HepG2 (cell line): ENCODE measurements at regions not wholly inside any gene's neighbourhood (a gene's known extent, or its start where the extent isn't known, plus 50 kb on each side); places are given as distances from the start of the nearest gene placed in this dataset.
"Not testable (repeated sequence)": the region's sequence is repeated elsewhere in the genome, so short reads cannot be mapped to it uniquely, and the experiment has no call there.

Experiments
- ATAC-seq: fragments of 200-7000 bp; cut with Tn5 transposase; 3 replicates; pipeline ENCODE4 v1.9.1; 2020; ENCODE audit warnings: mild to moderate bottlenecking, moderate library complexity
- BruUV-seq: library from RNA; stranded (reverse); fragments of 400-500 nt; replicated peaks from 2 replicates; lab custom pipeline; 2021; lab: Mats Ljungman, UMichigan
- CTCF ChIA-PET: fragments of 300-600 bp; formaldehyde crosslinking; extraction: SDS; loops from one replicate; lab custom pipeline; 2021; ENCODE audit warnings: low total read pairs, inconsistent platforms, low intra/inter-chr PET ratio; lab: Yijun Ruan, JAX
- POLR2A ChIA-PET: fragments of 350-600 bp; sonication (Branson Sonifier 250); formaldehyde crosslinking; loops from one replicate; lab custom pipeline; 2020; ENCODE audit warnings: antibody characterized with exemption, inconsistent platforms; lab: Yijun Ruan, JAX
- DNase-seq: peaks from one replicate; pipeline ENCODE4 v3.0.0-alpha.2; 2015; ENCODE audit warnings: low spot score
- FAIRE-seq: peaks from 3 replicates; lab custom pipeline; 2011; peaks lifted over from hg19 to GRCh38; lab: Jason Lieb, UNC
- H2AFZ ChIP-seq: one replicate; pipeline ENCODE4 v1.6.1; 2011; ENCODE audit warnings: low read length, inconsistent platforms
- H3K27ac ChIP-seq: fragments of 300-600 bp; 3 replicates; pipeline ENCODE4 v1.8.0; 2011; ENCODE audit warnings: mixed run types, mild to moderate bottlenecking, mixed read lengths, low read length, inconsistent platforms; ENCODE audit not compliant: insufficient read depth; ENCODE audit errors: extremely low read length
- H3K27me3 ChIP-seq, 2 experiments: fragments of 200-600 bp in 1 of 2; 2 replicates in 1 of 2; 3 replicates in 1 of 2; pipeline versions ENCODE4 v1.6.0 to v1.8.0; 2011; ENCODE audit warnings: low read length in 2 of 2, mild to moderate bottlenecking in 2 of 2, moderate library complexity in 2 of 2, inconsistent platforms in 1 of 2; ENCODE audit not compliant: insufficient read depth in 2 of 2, control insufficient read depth in 1 of 2
- H3K36me3 ChIP-seq, 2 experiments: fragments of 200-600 bp in 1 of 2; replicated peaks in 1 of 2; 2 replicates in 1 of 2; 3 replicates in 1 of 2; pipeline versions ENCODE4 v1.5.1 to v1.8.0; 2011; ENCODE audit warnings: low read length in 2 of 2, inconsistent platforms in 1 of 2; ENCODE audit not compliant: insufficient read depth in 2 of 2, control insufficient read depth in 1 of 2
- H3K4me1 ChIP-seq: 2 replicates; pipeline ENCODE4 v1.5.1; 2012; ENCODE audit warnings: low read length, inconsistent platforms; ENCODE audit not compliant: insufficient read depth
- H3K4me2 ChIP-seq: 2 replicates; pipeline ENCODE4 v1.6.0; 2011; ENCODE audit warnings: low read depth, low read length, inconsistent platforms
- H3K4me3 ChIP-seq, 3 experiments: fragments of 200-600 bp in 1 of 3; sonication (generic), shearing (Covaris generic) in 1 of 3; replicated peaks in 1 of 3; 2 replicates each; pipeline ENCODE4 v1.5.1; 2011 to 2016; ENCODE audit warnings: low read length in 3 of 3, inconsistent platforms in 2 of 3, low read depth in 2 of 3, mild to moderate bottlenecking in 2 of 3, control low read depth in 1 of 3, mixed read lengths in 1 of 3; ENCODE audit not compliant: insufficient read depth in 1 of 3
- H3K79me2 ChIP-seq: one replicate; pipeline ENCODE4 v1.6.1; 2011; ENCODE audit warnings: low read length, inconsistent platforms; ENCODE audit not compliant: insufficient read depth
- H3K9ac ChIP-seq: 2 replicates; pipeline ENCODE4 v1.6.0; 2011; ENCODE audit warnings: mild to moderate bottlenecking, low read depth, low read length, inconsistent platforms; ENCODE audit not compliant: insufficient read depth
- H3K9me3 ChIP-seq: 2 replicates; pipeline ENCODE4 v1.5.1; 2012; ENCODE audit warnings: mild to moderate bottlenecking, low read length
- H4K20me1 ChIP-seq: 2 replicates; pipeline ENCODE4 v1.6.0; 2011; ENCODE audit warnings: inconsistent platforms, mild to moderate bottlenecking, low read length, moderate library complexity; ENCODE audit not compliant: insufficient read depth
- HNRNPH1 ChIP-seq: fragments of 200-400 bp; formaldehyde crosslinking; optimal IDR thresholded peaks from 2 replicates; pipeline ENCODE3; 2017; ENCODE audit warnings: mild to moderate bottlenecking, low read depth, low read length
- NFKB2 ChIP-seq: sonication (generic); formaldehyde crosslinking; IDR thresholded peaks from 2 replicates; pipeline ENCODE4 v1.4.0; 2020; ENCODE audit warnings: missing genetic modification reagents, borderline replicate concordance
- ZMYM2 ChIP-seq: sonication (generic); formaldehyde crosslinking; IDR thresholded peaks from 2 replicates; pipeline ENCODE4 v1.8.0; 2022; ENCODE audit warnings: mild to moderate bottlenecking, missing genetic modification reagents
- WGBS: methylation state at CpG from one replicate; pipeline ENCODE4 v1.1.6; 2017; ENCODE audit warnings: low lambda C conversion rate; 5-methylcytosine and 5-hydroxymethylcytosine counted together
- in situ Hi-C: cut with HindIII; loops from 2 replicates; pipeline ENCODE4 v1.10.0; 2017; ENCODE audit warnings: low pct_unique_long_range_greater_than_20kb; ENCODE audit not compliant: extremely low pct_ligation_motif_present
- intact Hi-C: fragments of 100-400 bp; cut with micrococcal nuclease; formaldehyde crosslinking; loops from one replicate; pipeline ENCODE4 v1.10.0; 2022; ENCODE audit not compliant: unreplicated experiment
- TF ChIP-seq, protein P1 (sequence below): sonication (generic); formaldehyde crosslinking; IDR thresholded peaks from 2 replicates; pipeline ENCODE4 v1.5.0; 2020; ENCODE audit warnings: mild to moderate bottlenecking, missing genetic modification reagents, borderline replicate concordance
- TF ChIP-seq, protein P2 (sequence below): sonication (generic); formaldehyde crosslinking; IDR thresholded peaks from 2 replicates; pipeline ENCODE4 v1.4.0; 2020; ENCODE audit warnings: missing genetic modification reagents

GRCh38 chr21:38999161-38999560 is 184.1 kb downstream of the PSMG1 start:
- no peak overlapping the region for H3K4me3 ChIP-seq
- H4K20me1 ChIP-seq: no peaks in the 10 kb centered on the region
- no peak overlapping the region for H3K4me2 ChIP-seq
- no peaks in the 10 kb centered on the region for H3K27me3 ChIP-seq
- no peak for FAIRE-seq
- no peaks in the 10 kb centered on the region for H3K9me3 ChIP-seq
- no TSS peak for BruUV-seq
- ChIA-PET POLR2A (no interaction called here), CTCF (no interaction called here)
- H2AFZ ChIP-seq: no peak overlapping the region
- H3K9ac ChIP-seq: no peak overlapping the region
- H3K27ac ChIP-seq: no peak overlapping the region
- no peak for DNase-seq
- no peaks in the 10 kb centered on the region for H3K36me3 ChIP-seq
- ATAC-seq: no peak
- TF ChIP-seq, protein P1, sequence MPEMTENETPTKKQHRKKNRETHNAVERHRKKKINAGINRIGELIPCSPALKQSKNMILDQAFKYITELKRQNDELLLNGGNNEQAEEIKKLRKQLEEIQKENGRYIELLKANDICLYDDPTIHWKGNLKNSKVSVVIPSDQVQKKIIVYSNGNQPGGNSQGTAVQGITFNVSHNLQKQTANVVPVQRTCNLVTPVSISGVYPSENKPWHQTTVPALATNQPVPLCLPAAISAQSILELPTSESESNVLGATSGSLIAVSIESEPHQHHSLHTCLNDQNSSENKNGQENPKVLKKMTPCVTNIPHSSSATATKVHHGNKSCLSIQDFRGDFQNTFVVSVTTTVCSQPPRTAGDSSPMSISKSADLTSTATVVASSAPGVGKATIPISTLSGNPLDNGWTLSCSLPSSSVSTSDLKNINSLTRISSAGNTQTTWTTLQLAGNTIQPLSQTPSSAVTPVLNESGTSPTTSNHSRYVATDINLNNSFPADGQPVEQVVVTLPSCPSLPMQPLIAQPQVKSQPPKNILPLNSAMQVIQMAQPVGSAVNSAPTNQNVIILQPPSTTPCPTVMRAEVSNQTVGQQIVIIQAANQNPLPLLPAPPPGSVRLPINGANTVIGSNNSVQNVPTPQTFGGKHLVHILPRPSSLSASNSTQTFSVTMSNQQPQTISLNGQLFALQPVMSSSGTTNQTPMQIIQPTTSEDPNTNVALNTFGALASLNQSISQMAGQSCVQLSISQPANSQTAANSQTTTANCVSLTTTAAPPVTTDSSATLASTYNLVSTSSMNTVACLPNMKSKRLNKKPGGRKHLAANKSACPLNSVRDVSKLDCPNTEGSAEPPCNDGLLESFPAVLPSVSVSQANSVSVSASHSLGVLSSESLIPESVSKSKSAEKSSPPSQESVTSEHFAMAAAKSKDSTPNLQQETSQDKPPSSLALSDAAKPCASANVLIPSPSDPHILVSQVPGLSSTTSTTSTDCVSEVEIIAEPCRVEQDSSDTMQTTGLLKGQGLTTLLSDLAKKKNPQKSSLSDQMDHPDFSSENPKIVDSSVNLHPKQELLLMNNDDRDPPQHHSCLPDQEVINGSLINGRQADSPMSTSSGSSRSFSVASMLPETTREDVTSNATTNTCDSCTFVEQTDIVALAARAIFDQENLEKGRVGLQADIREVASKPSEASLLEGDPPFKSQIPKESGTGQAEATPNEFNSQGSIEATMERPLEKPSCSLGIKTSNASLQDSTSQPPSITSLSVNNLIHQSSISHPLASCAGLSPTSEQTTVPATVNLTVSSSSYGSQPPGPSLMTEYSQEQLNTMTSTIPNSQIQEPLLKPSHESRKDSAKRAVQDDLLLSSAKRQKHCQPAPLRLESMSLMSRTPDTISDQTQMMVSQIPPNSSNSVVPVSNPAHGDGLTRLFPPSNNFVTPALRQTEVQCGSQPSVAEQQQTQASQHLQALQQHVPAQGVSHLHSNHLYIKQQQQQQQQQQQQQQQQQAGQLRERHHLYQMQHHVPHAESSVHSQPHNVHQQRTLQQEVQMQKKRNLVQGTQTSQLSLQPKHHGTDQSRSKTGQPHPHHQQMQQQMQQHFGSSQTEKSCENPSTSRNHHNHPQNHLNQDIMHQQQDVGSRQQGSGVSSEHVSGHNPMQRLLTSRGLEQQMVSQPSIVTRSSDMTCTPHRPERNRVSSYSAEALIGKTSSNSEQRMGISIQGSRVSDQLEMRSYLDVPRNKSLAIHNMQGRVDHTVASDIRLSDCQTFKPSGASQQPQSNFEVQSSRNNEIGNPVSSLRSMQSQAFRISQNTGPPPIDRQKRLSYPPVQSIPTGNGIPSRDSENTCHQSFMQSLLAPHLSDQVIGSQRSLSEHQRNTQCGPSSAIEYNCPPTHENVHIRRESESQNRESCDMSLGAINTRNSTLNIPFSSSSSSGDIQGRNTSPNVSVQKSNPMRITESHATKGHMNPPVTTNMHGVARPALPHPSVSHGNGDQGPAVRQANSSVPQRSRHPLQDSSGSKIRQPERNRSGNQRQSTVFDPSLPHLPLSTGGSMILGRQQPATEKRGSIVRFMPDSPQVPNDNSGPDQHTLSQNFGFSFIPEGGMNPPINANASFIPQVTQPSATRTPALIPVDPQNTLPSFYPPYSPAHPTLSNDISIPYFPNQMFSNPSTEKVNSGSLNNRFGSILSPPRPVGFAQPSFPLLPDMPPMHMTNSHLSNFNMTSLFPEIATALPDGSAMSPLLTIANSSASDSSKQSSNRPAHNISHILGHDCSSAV (CRISPR knock-in tag): no peak
- TF ChIP-seq, protein P2, sequence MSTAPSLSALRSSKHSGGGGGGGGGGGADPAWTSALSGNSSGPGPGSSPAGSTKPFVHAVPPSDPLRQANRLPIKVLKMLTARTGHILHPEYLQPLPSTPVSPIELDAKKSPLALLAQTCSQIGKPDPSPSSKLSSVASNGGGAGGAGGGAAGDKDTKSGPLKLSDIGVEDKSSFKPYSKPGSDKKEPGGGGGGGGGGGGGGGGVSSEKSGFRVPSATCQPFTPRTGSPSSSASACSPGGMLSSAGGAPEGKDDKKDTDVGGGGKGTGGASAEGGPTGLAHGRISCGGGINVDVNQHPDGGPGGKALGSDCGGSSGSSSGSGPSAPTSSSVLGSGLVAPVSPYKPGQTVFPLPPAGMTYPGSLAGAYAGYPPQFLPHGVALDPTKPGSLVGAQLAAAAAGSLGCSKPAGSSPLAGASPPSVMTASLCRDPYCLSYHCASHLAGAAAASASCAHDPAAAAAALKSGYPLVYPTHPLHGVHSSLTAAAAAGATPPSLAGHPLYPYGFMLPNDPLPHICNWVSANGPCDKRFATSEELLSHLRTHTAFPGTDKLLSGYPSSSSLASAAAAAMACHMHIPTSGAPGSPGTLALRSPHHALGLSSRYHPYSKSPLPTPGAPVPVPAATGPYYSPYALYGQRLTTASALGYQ: no peak
- no peak for TF ChIP-seq HNRNPH1
- TF ChIP-seq NFKB2 (CRISPR knock-in tag): no peak
- no peak for TF ChIP-seq ZMYM2 (CRISPR knock-in tag)
- TF ChIP-seq, all 625 proteins: peak for 0
- intact Hi-C loops (no loop called here), in situ Hi-C loops (no loop called here)
- Histone ChIP-seq H3K79me2 (no peaks in the 10 kb centered on the region), H3K4me1 (peaks cover 40% of the 10 kb centered on the region)
- 76% methylated on average over 3 of the region's 3 CpGs for WGBS

DNA sequence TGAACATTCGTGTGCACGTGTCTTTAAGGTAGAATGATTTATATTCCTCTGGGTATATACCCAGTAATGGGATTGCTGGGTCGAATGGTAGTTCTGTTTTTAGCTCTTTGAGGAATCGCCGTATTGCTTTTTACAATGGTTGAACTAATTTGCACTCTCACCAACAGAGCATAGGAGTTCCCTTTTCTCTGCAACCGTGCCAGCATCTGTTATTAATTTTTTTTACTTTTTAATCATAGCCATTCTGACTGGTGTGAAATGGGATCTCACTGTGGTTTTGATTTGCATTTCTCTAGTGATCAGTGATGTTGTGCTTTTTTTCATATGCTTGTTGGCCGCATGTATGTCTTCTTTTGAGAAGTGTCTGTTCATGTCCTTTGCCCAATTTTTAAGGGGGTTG is 185.0 kb downstream of the PSMG1 start:
- H3K9ac ChIP-seq, H3K27ac ChIP-seq, H3K9me3 ChIP-seq, H3K27me3 ChIP-seq, in situ Hi-C loops, H3K4me2 ChIP-seq, FAIRE-seq, POLR2A ChIA-PET, H3K79me2 ChIP-seq, CTCF ChIA-PET, BruUV-seq, H3K4me3 ChIP-seq, H4K20me1 ChIP-seq, H3K36me3 ChIP-seq, ATAC-seq, DNase-seq, intact Hi-C loops, H2AFZ ChIP-seq: not testable (repeated sequence)
- H3K4me1 ChIP-seq: peaks cover 49% of the 10 kb centered on the region
- 80% methylated on average over 7 of the region's 7 CpGs for WGBS
